ENCODE measurements at regions not wholly inside any gene's neighbourhood (a gene's known extent, or its start where the extent isn't known, plus 50 kb on each side); places are given as distances from the start of the nearest gene placed in this dataset.

DNA sequence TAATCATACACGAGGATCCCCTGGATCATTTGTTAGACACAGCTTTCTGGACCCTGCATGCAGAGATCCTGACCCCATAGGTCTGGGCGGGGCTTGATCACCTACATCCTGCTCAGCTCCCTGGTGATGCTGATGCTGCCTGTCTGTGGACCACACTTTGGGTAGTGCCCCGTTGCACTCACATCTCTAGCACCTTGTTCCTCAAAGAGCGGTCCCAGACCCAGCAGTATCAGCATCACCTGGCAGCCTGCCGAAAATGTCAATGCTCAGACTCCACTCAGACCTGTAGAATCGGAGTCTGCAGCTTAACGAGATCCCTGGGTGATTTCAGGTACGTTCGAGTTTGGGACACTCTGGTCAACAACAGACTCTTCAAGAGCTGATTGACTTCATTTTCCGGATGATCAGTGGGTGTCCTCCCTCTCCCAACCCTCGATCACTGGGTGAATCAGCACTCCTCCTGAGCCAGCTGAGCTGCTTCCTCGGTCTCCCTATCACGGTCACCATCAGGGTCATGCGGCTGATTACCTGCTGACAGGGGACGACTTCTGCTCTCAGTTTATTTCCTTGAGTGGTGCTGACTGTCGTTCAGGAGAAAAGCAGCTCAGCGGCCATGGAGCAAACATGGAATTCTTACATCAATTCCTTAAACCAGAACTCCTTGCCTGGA lies 150.6 kb upstream of the RAB12 start:
- no peak for DNase-seq

DNA sequence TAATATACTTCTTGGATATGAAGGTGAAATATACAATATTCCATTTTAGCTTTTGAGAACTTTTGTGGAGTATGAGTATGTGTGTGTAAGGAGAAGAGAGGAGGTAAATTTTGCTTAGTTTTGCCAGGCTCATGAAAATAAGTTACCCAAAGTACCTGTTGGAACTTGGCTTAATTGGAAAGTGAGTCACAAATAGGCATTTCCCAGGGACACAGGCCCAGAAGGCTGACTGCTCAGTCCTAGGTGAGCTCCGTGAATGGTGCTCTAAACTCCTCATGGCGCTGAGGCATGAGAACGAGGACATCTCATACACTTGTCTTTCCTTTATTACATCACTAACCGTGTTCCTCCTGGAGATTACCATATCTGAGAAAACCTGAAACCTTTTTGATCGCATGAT lies 148.5 kb upstream of the RAB12 start:
- no peak for DNase-seq

DNA sequence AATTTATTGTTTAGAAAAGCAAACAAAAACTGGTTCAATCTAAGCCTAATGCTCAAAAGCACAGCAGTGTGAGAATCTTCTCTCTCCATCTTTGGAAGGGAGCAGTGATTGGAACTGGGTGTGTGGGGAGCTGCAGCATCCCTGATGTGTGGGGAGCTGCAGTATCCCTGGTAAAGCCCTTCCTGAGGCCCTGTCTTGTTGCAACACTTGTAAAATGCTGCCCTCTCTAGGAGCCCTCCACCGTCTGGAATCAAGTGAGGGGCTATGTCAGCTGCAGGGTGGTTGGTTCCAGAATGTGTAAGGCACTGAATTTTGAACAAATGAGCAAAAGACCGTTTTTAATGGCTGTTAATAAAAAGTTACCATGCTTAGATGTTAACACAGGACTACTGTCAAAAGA lies 147.7 kb upstream of the RAB12 start:
- no peak for DNase-seq

DNA sequence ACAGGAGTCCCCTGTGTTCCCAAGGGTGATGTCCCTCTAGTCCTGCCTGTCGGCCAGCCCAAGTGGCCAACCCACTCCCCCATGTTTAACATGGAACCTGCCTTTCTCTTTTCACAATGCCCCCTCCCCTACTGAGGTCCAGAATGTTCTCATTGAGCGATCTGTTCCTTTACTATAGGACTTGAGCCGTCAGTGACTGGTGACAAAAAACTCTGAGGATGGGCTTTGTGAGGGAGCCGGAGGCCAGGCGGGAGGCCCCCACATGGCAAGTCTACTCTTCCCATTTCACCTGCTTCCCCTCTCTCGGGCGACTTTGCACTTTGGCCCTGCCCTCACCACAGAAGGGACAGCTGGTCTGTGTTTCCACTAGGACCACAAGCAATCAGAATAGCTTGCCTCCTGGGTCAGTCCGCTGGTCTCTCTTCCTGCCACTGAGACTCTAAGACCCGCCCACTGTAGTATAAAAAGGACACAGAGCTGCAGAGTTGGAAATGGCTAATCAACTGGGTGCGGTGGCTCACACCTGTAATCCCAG lies 146.5 kb upstream of the RAB12 start:
- no peak for DNase-seq

DNA sequence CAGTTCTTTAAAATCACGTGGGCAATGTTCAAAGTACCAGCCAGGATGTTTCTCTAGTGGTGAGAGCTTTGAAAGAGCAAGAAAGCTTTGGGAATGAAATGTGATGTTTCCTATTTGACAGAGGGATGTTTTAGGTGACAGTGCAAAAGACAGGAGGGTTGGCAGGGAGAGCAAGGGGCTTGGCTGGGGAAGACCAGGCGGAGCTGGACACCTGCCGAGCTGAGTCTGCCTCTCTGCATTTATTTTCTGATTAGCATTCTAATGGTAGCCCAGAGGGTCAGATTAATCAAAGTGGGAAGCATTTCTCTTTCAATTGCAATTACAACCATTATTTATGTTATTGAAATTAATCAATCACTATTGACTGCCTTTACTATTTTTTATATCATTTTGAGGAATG lies 145.4 kb upstream of the RAB12 start:
- no peak for DNase-seq

DNA sequence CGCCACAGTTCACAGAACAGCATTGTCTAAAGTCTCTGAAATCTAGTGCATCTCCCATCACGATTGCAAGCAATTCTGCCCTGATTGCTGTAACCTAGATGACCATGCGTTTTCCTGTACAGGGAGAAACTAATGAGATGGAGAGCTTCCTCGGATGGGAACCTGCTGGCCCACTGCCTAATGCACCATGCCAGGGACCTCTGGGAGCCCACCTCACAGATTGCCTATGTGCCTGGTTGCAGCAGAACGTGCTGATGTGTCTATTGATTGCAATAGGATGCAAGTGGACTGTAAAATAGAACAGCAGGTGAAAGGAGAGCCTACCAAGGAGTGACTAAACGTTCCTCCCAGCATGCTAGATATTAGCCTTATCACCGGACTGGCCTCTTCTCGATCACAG lies 141.0 kb upstream of the RAB12 start:
- no peak for DNase-seq

DNA sequence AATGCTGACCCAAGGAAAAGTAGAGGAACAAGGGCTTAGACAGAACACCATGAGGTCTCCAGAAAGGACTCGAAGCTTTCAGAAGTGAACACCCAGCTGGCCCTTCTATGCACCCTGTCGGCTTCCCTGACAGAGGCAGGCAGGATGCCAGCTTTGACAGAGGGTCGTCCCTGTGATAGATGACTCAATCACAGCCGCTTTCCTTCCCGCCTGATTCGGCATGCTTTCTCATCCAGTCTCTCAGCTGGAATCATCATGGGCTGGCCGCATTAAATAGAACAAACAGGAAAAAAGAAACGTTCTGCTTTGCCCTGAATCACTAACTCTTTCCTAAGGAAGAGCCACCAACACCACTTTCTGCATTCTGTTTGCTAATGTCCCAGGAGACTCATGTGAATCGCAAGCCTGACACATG lies 140.3 kb upstream of the RAB12 start:
- no peak for DNase-seq

DNA sequence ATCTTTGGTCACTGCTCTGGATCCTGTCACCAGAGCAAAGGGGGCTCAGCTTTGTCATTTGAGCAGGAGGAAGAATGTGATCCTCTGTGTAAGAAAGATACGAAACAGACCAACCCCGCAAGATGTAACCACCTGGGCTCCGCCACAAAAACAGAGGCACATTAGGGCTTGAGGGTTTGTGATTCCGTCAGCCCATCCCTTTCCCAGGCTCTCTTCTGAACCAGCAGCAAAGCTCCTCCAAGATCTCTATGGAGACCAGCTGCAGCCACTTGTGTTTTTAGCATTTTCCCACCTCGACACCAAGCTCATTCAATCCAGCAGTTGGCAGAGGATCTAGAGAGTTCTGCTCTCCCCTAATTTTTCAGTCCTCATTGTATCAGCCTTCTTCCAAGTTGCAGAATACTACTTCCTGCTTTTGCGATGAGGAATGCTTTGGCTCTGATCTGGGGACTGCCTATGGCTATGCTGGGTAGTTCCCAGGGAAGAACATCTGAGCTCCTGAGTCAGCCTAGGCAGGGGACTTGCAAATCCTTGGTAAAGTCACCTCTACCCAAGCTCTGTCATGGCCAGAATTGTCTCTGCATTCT lies 139.6 kb upstream of the RAB12 start:
- DNase-seq = no peak

DNA sequence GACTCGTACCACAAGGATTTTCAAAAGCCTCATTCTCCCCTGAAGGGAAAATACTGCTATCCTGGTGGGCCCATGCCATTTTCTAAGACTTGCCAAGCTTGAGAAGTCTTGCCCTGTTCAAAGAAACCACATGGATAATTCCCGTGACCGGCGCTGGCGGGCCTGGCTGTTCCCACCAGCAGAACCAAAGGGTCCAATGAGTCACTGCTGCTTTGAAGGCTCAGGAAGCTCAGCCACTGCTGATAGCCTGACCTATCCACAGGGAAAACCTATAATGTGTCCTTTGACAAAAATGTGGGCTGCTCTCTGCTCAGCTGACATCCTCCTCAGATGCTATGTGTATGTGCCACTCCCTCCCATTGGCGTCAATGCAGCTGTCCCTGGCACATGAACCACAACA lies 137.9 kb upstream of the RAB12 start:
- no peak for DNase-seq

DNA sequence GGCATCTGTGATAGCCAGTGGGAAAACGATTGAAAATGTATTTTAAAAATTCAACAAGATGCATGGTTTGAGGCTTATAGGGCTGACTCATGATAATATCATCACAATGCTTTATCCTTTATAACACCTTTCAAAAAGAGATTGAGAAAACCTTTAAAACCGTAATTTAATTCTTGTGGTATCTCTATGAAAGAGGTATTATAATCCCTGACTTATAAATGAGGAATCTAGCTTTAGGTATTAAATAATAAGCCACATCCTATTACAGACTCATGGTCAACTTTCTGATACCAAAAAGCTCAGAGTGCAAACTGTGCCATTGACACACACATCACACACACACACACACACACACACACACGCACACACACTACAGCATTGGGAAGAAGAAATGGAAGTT lies 134.6 kb upstream of the RAB12 start:
- DNase-seq = no peak

DNA sequence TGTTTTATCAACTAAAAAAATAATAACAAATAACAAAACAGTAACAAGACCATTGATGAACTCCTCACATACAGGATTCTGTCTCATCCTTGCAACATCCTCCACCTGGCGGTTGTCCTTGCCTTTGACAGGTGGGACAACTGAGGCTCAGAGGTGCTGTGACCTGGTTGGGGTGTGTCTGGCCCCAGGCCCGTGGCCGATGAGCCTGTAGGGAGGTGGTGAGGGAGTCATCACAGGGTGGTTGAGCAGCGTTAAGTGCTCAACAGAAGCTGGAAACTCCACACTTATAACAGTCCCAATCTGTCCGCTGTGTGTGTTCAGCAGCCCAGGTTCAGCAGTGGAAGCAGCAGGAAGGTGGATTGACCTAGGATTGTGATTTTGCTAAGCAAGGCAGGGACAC lies 131.6 kb upstream of the RAB12 start:
- no peak for DNase-seq

DNA sequence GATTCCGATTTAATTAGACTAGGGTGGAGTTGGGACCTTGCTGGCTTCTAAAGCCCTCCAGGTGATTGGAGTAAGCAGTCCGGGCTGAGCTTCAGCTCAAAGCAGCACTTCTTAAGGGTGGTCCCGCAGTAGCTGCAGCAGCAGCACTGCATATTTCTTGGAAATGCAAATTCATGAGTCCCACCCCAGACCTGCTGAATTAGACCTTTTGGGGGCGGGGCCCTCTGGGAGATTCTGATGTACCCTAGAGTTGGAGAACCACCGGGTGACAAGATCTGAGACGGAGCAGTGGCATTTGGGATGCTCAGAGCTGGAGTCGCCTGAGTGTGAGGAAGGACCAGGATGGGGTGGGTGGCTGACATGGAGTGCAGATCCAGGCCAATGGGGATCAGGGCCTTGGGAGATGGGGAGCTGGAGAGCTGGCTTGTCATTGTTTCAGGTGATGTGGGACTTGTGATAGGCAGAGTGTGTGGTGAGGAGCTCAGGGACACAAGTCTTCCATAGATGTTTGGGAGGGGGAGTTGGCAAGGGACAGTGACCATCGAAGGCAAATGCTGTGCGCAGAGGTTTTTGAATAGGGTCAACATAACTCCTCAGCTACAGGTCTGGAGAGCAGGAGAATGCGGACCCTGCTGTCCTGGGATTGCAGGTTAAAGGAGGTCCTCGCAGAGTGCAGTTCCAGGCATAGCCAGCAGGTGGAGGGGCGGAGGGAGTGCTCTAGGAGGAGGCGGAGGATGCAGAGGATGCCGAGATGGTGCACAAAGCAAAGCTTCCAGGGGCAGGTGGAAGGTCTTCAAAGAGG lies 130.9 kb upstream of the RAB12 start:
- peak; percentile 66 for DNase-seq

DNA sequence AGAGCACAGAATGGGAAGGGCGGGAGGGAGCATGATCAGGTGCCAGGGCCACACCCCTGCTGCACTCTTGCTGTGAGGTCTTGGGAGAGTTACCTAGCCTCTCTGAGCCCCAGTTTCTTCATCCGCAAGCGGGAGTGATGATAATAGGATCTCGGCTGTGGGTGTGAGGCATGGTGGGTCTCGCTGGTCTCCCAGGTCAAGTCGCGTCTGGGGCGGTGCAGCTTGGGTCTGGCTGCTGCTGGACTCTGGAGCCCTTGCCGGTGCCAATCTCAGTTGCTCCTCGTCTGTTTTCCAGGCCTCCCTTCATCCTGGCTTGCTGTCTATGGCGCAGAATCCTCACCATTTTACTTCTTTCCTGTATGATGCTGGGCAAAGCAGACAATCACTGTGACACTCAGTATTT lies 130.3 kb upstream of the RAB12 start:
- DNase-seq = no peak

DNA sequence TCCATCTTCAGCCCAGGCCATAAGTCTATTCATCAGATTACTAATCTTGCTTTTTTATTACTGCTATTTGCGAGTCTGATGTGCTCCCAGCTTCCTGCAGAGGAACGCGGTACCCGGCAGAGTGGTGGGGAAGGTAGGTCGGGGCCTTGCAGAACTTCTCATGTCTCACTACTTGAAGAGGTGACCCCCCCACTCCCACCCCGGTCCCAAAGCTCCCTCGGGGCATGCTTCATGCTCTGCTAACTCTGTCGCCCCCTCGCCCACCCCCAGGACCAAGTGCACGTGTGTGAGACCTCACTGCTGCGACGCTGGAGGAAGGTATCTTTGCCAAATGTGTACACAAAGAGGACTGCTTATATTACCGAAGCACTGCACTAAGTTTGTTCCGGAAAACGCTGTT lies 129.4 kb upstream of the RAB12 start:
- no peak for DNase-seq

DNA sequence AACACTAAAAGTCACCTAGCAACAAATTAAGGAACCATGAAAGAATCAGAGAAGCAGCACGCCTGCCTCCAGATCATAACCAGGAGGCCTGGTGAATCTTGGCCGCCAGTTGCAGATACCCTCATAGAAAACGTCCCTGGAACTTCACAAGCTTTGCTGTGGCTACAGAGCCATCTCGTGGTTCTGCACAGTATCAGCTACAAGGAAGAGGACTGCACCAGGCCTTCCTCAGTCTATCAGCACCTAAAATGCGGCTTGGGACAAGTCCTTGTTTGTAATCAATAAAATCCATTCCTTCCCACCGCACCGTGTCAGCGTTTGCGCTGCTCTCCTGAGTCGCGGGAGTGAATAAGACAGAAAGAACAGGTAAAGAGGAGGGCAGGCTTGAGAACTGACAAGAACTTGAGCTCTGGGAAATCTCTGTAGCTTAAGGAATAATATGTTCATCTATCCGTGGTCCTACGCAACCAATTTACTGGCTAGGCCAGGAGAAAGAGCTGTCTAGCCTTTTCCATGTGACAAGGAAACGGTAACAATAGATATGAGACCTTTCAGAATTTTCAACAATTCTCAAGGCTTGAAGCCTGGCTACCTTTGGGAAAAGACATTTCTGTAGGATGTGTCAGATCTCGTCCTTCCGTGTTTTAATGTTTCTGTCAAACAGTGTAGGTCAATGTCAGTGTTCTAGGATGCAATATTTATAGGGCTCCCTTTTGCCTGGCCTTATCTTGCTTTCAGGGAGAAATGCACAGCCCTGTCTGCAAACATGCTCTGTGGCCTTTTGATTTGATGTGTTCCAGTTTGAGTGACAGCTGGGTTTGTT lies 128.5 kb upstream of the RAB12 start:
- DNase-seq = no peak

DNA sequence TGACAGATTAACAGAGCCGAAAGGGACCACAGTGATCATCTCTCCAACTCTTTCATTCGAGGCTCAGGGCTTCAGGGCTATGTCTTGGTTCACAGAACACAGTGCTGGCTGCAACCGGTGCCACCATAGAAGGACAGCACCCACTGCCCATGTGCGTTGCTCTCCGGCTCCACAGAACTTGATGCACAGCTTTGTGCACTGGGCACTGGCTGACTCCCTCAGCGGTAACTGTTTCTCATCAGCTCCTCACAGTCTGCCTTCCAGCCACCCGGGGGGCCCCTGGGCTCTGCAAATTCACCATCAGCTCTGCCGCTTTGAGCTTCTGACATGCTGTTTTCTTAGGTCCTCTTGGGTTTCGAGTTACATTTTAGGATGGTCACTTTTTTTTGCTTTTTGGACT lies 124.3 kb upstream of the RAB12 start:
- DNase-seq = no peak

DNA sequence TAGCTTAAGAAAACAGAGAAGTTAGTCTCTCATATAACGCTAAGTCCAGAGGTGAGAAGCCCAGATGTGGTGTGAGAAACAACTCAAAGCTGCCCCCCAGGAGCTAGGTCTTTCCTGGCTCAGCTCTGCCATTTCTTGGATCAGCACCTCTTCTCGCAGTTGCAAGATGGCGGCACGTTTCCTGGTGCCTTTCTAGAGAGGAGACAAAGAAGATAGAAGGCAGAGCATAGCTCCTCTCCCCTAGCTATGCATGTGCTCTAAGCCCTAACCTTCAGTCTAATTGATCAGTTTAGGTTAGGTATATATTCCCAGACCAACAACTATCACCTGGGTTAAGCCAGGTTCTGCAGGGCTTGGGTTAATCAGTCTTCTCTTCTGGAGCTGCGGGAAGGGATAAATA lies 119.5 kb upstream of the RAB12 start:
- DNase-seq = no peak

DNA sequence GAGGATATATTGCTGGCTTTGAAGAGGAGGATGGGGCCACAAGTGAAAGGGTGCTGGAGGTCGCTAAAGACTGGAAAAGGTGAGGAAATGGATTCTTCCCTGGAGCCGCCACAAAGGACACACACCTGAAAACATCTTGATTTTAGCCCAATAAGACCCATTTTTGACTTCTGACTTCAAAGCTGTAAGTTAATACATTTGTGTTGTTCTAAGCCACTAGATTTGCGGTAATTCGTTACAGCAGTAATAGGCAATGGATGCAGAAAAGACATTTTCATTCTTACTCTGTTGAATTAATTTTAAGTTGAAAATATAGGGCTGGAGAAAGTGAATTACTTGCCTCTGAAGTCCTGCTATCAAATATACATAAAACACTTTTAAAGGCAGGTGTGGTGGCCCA lies 117.7 kb upstream of the RAB12 start:
- no peak for DNase-seq

DNA sequence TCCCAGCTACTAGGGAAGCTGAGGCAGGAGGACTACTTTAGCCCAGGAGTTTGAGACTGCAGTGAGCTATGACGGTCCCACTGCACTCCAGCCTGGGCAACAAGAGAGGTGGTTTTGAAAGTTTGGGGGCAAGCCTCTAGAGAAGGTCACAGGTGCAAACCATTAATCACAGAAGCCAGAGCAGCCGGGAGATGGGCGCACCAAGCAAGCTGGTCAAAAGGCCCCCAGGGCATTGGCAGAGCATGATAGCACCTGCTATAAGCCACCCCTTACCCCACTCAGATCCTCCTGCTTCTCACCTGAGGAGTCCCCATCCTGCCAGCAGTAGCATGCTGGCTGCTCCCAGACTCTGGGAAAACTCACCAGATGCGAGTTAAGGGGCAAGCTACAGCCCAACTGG lies 116.1 kb upstream of the RAB12 start:
- no peak for DNase-seq

DNA sequence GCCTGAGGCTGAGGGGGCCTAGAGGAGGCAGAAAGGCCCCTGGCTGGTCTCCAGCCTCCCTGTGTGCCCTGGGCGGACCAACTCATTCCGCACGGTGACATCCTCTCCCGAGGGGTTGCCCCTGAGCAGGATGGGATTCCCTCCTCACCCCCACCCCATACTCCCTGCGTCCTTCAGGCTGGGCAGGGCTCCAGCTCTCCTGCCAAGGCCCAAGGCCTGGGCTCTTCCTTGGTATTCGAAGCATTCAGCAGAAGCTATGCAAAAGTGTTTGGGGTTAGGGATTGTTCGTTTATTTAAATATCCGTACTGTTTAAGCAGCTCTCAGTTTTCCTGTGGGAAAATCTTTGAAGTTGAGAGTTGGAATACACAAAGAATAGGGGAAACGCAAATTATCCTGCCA lies 113.1 kb upstream of the RAB12 start:
- no peak for DNase-seq

DNA sequence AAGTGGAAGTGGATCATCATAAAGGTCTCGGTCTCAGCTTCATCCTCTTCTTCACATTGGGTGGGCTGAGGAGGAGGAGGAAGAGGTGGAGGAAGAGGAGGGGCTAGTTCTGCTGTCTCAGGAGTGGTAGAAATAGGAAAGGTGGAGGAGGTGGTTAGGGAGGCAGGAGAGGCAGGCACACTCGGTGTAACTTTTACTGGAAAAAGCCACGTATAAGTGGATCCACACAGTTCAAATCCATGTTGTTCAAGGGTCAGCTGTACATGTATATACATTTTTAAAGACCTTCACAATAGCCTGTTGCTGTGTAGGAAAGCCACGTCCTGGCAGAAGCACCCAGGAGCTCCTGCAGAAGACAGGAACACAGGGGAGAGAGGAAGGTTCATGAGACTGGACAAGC lies 110.3 kb upstream of the RAB12 start:
- DNase-seq = no peak

DNA sequence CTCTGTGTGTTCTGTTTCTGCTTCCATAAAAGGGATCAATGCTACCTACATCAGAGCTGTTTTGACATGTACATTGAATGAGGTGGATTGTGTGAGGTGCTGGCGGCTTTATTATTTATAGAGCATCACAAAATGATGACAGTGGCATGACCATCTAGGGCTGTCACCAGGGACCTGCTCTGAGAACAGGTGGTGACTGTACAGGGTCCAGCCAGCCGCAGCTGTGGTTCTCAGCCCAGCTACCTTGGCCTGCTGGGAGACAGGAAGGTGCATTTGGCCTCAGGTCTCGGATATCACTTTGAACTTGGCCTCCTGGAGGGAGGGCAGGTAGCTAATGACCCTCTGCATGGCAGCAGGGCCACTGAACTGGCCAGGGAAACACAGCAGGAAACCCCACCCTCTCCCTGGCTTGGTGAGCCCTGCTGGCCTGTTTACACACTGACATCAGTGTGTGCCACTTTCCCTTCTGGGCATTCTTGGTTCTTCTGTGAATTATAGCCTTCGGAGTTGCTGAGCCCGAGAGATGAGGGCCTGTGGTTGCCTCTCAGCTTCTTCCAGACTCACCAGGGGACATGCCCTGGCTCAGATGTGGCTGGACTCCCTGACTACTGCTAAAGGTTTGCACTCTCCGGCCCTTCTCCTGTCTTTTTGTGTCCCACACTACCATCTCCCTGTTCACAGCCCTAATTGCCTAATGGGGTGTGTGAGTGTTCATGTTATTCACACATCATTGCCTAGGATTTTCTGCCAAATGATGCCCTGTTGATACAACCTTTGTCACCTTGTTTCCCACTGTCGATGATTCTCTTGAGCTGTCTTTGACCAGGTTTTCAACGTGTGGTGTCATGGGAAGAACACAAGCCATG lies 109.2 kb upstream of the RAB12 start:
- DNase-seq = no peak
